NOMO-1 treated with DMSO at 0.1 percent for 48 hours (cell line): ENCODE measurements at regions not wholly inside any gene's neighbourhood (a gene's known extent, or its start where the extent isn't known, plus 50 kb on each side); places are given as distances from the start of the nearest gene placed in this dataset.
A peak's percentile ranks its signal among the peaks of the same experiment; 100 is the strongest.
"Not testable (repeated sequence)": the region's sequence is repeated elsewhere in the genome, so short reads cannot be mapped to it uniquely, and the experiment has no call there.

Experiments used
- DNase-seq: peaks from one replicate; lab custom pipeline; 2025; ENCODE audit not compliant: unreplicated experiment; lab: John Stamatoyannopoulos, UW

GRCh38 chr4:129972257-129972656 lies 876.3 kb downstream of the C4orf33 start:
- DNase-seq, result no peak

DNA sequence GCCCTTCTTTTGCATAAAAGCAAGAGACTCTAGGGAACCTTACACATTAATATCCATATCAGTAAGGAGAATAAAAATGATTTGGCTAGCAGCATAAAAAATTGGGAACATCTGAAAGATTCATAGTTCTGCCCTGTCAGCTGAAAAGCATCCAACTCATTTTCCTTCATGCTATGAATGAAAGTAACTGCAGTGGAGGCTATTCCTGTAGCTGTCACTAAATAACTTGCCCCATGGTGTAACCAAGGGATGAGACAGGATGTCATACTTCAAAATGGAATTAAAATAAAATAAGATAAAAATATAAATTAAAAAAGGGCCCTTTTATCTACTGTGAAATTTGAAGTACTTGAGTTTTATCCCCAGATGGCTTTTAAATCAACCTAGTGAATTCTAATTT lies 878.8 kb downstream of the C4orf33 start:
- DNase-seq, result no peak

- DNase-seq, result no peak
These were observed 882.4 kb downstream of the C4orf33 start for GRCh38 chr4:129978315-129978714.

DNA sequence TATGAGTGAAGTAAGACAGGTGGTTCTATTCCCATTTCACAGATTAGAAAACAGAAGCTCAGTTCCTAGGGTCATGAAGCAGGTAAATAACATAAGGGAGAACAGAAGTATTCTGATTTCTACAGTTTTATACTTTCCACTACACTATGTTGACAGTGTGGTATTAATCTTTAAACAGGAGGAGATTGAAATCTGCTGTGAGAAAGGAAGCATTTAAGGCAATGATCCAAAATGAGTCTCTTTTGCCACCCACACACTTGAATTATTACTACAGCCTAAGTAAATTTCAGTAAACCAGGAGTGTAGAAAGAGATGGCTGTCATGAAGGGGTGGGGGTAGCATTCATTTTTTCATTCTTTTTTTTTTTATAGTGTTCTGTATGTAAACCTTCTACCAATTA lies 893.0 kb downstream of the C4orf33 start:
- DNase-seq, result no peak

- DNase-seq, result no peak
These were observed 898.8 kb downstream of the C4orf33 start for GRCh38 chr4:129994715-129995114.

GRCh38 chr4:129998436-129999150 lies 902.6 kb downstream of the C4orf33 start:
- no peak for DNase-seq

DNA sequence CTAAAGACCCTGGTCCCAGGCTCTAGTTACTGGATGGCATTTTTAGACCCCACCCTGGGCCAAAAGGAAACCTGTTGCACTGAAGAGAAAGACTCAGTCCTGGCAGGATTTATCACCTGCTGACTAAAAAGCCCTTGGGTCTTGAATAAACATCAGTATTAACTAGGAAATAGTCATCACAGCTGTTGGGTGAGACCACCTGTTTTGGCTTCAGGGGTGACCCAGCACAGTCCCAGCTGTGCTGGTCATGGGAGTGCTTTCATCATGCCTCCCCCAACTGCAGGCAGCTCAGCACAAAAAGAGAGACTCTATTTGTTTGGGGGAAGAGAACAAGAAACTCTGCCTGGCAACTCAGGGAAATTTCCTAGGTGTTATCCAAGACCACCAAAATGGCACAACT lies 903.2 kb downstream of the C4orf33 start:
- no peak for DNase-seq

DNA sequence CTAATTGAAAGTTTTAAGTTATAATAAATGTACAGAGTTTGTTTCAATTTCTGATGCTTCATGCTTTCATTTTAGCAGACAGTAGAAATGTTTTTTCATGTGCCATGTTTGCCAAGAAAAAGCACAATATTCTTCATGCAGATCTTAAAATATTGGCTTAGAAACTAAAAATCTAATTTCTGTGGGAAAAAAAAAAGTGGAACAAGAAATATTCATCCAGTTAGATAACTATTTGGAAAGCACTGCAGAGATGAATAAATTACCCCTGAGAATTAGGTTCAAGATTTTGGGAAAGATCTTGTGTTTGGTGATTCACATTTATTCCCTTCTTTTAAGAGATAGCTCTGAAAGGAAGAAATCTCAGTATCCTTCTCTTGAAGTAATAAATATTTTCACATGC lies 912.5 kb downstream of the C4orf33 start:
- DNase-seq, result no peak

- DNase-seq, result not testable (repeated sequence)
These were observed 916.9 kb downstream of the C4orf33 start for GRCh38 chr4:130012806-130013205.

DNA sequence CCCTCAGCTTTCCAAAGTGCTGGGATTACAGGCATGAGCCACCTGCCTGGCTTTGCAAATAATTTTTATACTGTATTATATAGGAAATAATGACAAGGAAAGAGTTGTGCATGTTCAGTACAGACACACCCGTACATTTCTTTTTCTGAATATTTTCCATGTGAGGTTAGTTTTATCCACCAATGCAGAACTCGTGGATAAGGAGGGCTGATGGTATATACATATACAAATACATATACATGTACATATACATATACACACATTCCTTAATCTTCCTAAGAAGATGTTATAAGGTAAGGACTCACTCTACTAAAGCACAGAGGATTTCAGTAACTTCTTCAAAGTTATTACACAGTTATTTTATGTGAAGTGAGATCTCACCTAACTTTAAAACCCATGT lies 925.8 kb downstream of the C4orf33 start:
- DNase-seq, result no peak

DNA sequence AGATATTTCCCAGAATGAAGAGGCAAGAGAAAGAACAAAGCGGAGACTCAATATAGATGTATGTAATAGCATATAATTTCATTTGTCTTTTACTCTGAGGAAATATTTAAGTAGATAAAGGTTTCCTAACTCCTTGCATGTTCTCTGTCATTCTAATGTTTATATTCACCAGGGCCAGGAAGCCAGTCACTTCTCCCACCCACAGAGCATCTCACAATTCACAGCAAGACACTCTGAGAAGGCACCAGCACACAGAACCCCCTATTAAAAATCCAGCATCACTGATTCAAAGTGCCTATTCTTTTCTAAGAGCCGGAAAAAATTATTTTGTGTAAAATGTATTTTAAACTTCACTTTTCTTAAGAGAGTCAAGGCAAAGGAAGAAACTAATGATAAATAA lies 927.1 kb downstream of the C4orf33 start:
- DNase-seq, result no peak

DNA sequence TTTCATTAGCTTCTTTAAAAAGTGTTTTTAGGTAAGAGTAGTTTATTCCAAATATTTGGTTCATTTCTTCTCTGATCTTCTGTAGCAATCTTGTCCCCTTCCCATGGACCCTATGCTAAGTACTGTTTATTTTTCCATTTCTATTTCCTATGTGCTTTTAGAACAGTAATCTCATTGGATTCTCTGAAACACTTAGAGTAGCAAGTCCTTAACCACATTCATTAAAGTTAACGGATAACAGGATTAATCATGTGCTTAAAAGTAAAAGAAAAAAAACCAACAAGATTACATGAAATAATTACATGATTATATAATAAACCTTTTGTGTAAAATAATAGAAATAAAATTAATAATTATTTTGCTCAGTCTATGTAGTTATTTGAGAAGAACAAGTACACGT lies 929.7 kb downstream of the C4orf33 start:
- no peak for DNase-seq

- no peak for DNase-seq
These were observed 930.2 kb downstream of the C4orf33 start for GRCh38 chr4:130026185-130026584.

DNA sequence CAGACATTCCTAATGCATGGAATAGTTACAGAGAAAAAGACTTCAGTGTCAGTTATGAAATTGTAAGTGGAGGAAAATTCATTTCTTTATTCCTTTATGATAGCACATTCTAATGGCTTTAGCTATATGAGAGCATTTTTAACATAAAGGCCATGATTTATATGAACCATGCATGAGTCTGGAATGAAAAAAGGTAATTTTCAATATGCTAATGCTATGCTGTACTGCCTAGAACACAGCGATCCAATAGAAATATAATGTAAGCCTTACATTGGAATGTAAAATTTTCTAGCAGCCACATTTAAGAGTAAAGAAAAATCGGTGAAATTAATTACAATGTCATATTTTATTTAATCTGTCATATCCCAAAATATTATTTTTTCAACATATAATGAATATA lies 932.0 kb downstream of the C4orf33 start:
- DNase-seq, result no peak

DNA sequence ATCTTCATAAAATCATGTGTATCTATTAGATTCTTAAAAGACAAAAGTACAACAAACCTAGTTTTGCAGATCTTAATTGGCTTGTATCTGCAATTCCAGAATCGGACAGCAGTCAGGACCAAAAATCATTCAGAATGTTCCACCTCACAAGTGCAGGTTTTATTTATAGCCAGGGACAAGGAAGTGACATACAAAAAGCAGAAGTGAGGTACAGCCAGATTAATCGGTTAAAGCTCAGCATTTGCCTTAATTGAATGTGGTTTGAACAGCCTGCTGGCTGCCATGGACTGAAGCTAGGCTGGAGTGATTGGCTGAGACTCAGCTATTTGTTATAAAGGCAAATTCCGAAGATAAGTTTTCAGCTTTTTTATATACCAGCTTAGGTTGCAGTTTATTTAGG lies 932.6 kb downstream of the C4orf33 start:
- DNase-seq, result peak; percentile 92

DNA sequence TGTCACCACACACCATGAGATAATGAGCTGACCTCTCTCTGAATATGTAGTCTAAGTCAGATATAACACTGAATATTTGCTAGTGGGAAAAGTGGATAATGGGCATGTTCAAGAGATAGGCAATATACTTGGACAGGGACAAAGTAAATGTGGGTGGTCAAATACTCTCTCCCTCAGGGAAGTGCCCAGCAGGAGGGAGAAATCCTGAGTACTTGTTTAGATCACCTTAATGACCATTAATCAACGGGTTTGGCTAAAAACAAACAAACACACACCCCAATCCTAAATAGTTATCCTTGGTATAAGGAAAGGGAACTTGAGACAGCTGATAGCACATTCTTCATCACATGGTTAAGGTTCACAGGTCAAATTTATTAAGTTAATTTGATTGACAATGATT lies 933.5 kb downstream of the C4orf33 start:
- DNase-seq, result no peak

DNA sequence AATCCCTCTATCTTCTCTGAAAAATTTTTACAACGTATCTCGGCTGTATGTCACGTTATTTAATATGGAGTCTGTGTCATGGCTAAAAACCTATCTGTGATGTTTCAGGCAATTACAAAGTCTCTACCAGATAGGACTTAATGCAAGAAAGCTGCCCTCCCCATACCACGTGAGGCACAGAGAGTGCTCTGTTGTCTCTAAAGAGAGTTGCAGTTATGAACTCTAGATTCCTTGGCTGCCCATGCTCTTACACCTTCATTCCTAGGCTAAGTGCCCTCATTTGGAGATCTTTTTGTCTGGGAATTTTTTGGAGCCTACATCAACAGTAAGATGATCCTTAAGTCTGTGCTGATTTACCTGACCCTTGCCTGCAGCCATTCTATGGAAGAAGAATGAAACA lies 935.9 kb downstream of the C4orf33 start:
- DNase-seq, result no peak

DNA sequence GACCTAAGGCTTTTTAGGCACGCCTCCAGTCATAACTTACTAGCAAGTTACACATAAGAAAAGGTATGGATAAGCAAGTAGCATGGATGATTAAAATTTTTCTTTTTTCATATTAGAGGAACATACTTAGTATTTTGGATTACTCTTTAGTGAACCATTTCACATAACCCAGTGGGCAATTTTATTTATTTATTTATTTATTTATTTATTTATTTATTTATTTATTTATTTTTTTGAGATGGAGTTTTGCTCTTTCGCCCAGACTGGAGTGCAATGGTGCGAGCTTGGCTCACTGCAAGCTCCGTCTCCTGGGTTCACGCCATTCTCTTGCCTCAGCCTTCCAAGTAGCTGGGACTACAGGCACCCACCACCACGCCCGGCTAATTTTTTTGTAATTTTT lies 937.7 kb downstream of the C4orf33 start:
- not testable (repeated sequence) for DNase-seq

GRCh38 chr4:130034876-130035275 lies 938.9 kb downstream of the C4orf33 start:
- DNase-seq, result no peak

DNA sequence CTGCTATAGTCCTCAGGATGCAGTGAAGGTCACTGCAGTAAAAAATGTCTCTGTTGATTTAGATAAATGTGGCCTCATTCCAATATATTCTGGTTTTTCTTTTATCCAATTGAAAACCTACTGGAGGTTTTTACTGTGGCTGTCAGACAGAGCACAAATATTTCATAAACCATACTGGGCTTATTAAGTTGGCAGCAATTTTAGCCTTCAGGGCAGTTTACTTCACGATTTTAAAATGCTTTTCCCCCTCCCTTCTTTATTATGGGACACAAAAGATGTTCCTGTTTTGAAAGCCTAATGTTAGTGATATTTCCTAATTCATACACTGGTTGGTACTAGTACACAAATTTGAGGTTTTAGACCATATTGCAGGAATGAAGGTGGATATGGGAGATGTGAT lies 939.4 kb downstream of the C4orf33 start:
- no peak for DNase-seq

GRCh38 chr4:130037866-130038265 lies 941.9 kb downstream of the C4orf33 start:
- DNase-seq, result not testable (repeated sequence)

DNA sequence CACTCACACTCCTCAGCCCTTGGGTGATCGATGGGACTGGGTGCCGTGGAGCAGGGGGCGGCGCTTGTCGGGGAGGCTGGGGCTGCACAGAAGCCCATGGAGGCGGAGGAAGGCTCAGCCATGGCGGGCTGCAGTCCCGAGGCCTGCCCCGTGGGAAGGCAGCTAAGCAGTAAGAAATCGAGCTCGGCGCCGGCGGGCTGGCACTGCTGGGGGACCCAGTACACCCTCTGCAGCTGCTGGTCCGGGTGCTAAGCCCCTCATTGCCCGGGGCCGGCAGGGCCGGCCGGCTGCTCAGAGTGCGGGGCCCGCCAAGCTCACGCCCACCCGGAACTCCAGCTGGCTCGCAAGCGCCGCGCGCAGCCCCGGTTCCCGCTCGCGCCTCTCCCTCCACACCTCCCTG lies 942.6 kb downstream of the C4orf33 start:
- not testable (repeated sequence) for DNase-seq

DNA sequence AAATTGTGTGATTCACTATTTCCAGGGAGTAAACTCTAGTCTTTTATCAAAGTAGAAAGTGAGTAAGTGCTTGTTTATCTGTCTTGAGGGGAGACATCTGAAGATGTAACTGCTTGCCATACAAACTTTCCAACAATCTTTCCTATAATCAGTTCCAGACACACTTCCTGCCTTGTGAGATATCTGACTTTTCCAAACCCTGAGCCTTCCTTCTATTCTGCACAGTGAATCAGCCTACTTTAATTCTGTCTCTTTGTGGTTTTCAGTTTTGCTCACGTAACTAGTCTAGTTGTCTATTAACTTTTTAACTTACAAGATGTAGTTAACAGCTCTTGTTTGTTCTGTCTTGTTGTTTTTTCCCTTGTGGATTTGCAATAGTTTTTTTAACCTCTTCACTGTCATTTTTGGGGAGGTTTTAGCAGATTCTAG lies 947.8 kb downstream of the C4orf33 start:
- no peak for DNase-seq
